Psoas muscle (tissue), 7 donors: ENCODE measurements at regions not wholly inside any gene's neighbourhood (a gene's known extent, or its start where the extent isn't known, plus 50 kb on each side); places are given as distances from the start of the nearest gene placed in this dataset.

Source experiments
- ATAC-seq, 4 donors: fragments of 200-7000 bp; cut with Tn5 transposase; one replicate each; pipeline ENCODE4 v1.9.1; 2020; ENCODE audit warnings: moderate library complexity in 3 of 4, mild to moderate bottlenecking in 2 of 4
- DNase-seq, 2 donors: peaks; one replicate each; pipeline ENCODE4 v3.0.0-alpha.2; 2020
- H3K27ac ChIP-seq: fragments of 200-600 bp; one replicate; pipeline ENCODE4 v1.8.0; 2022
- H3K27me3 ChIP-seq, 3 donors: fragments of 200-600 bp in 1 of 3; one replicate each; pipeline versions ENCODE4 v1.6.1 to v1.8.0; 2013 to 2022; ENCODE audit warnings: low read length in 2 of 3, mild to moderate bottlenecking in 2 of 3, moderate library complexity in 1 of 3; ENCODE audit not compliant: insufficient read depth in 3 of 3
- H3K36me3 ChIP-seq, 2 donors: fragments of 200-600 bp in 1 of 2; one replicate each; pipeline versions ENCODE4 v1.6.1 to v1.8.0; 2013 to 2022; ENCODE audit warnings: low read depth in 1 of 2, mild to moderate bottlenecking in 1 of 2, moderate library complexity in 1 of 2; ENCODE audit not compliant: insufficient read depth in 1 of 2
- H3K4me1 ChIP-seq: fragments of 200-600 bp; one replicate; pipeline ENCODE4 v1.8.0; 2022
- H3K4me3 ChIP-seq: fragments of 200-600 bp; one replicate; pipeline ENCODE4 v1.8.0; 2022; ENCODE audit warnings: mild to moderate bottlenecking
- H3K9me3 ChIP-seq: fragments of 200-600 bp; one replicate; pipeline ENCODE4 v1.8.0; 2022
- CTCF ChIP-seq: fragments of 200-600 bp; IDR thresholded peaks from one replicate; pipeline ENCODE4 v1.8.0; 2022; ENCODE audit warnings: antibody characterized with exemption
- WGBS, 3 donors: extraction: QIAGEN DNeasy Blood & Tissue Kit; methylation state at CpG; one replicate each; pipeline versions ENCODE4 v1.1.6 to v1.1.7; 2013; 5-methylcytosine and 5-hydroxymethylcytosine counted together
- intact Hi-C, 2 donors: fragments of 100-400 bp; cut with DNase I; formaldehyde crosslinking; loops; one replicate each; pipeline versions ENCODE4 v1.11.0 to v1.14.2; 2022
- donor health status: healthy with polysubstance abuse.
- donor health status: DM: no; HTN: no; CAD: no; lungs with moderate emphysema.
- donor health status: Bipolar disorder and iron deficiency.
- donor health status: healthy.
- donor health status: DM: yes; HTN: yes; CAD: no.
- donor health status: DM: no; HTN: no; CAD: no.
- donor health status: DM: yes; HTN: yes; CAD: no.

DNA sequence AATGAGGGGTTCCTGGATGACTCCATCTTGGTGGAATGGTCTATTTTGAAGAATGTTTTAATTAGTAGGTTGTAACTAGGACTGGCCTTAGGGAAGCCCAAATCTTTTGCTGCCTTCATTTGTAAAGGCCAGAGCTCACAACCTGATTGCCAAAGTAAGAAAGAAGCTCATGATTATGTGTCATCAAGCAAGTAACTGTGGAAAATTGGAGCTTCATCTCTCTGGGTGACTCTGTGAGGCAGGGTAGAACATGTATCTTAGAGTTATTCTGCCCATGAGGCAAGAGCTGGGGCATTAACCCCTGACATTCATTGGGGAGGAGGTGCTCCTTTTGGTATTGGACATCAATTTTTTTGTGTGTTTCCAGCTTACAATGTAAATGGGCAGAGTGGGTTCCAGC, 273.9 kb upstream of the JAG1 start:
- intact Hi-C loops, result no loop called here
- no peak overlapping the region for H3K4me3 ChIP-seq
- no peaks in the 10 kb centered on the region for H3K9me3 ChIP-seq
- no peaks in the 10 kb centered on the region for H3K36me3 ChIP-seq
- H3K4me1 ChIP-seq, result no peaks in the 10 kb centered on the region
- no peak for DNase-seq
- no peak overlapping the region for H3K27ac ChIP-seq
- ATAC-seq, result no peak
- TF ChIP-seq CTCF, result no peak
- H3K27me3 ChIP-seq, result no peaks in the 10 kb centered on the region

DNA sequence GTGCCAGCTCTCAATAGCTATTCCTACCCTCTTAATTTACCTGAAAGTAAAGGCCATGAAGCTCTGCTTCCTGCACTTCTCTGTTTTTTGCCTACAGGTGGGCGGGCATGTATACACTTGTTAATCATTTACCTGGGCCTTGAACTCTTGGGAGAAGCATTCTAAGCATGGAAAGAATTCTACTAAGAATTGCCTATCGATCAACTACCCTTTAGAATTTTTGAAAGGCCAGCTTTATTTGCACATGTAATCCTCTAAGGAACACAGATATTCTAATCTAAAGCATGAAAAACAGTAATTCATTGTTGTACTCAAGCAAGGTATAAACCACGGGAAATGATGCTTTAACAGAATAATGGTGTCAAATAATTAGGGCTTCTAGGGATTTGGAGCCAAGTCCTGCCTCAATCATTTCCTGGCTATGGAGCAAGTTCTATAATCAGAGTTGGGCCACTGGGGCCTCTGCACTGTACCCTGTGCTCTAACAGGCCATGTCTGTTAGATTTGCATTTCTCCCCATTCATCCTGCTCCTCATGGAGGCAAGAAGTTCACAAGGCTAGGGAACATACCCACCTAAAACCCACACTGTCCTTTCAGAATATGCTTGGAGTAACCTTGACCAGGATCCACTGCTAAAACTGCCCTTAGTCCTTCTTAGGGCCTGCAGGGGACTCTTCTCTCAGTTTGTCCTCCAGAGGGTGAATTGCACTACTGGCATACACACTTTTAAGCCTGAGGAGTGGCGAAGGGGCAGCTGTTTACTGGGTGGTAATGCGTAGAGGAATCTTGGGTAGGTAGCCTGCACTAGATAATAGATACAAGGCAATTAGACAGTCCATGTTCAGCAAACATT, 276.4 kb upstream of the JAG1 start:
- no peak for TF ChIP-seq CTCF
- DNase-seq, result no peak
- Histone ChIP-seq H3K4me1 (peaks cover 3% of the 10 kb centered on the region), H3K36me3 (no peaks in the 10 kb centered on the region), H3K9me3 (no peaks in the 10 kb centered on the region), H3K4me3 (no peak overlapping the region), H3K27me3 (no peaks in the 10 kb centered on the region), H3K27ac (no peak overlapping the region)
- intact Hi-C loops, result no loop called here
- ATAC-seq, result no peak
- WGBS, 3 donors, result 94 to 96% (median 95%) methylated on average over 5 of the region's 5 CpGs

DNA sequence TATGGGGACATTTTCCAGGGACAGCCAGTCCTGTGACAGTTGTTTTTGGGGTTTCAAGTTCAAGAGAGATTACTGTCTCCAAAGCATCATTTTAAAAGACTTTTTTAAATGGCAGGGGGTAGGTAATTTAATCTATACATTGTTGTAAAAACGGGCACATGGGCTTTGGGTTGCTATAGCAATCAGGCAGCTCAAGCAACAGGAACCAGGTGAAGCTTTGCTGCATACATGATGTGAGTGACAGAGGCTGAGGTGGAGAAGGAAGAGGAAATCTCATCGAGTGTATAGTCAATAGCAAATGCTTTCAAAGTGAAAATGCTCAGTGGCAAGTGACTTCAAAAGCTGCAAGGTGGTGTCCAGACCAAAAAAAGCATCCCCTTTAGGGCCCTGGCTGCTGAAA, 277.4 kb upstream of the JAG1 start:
- H3K36me3 ChIP-seq, result no peaks in the 10 kb centered on the region
- H3K27ac ChIP-seq, result no peak overlapping the region
- peaks cover 3% of the 10 kb centered on the region for H3K4me1 ChIP-seq
- no peak overlapping the region for H3K4me3 ChIP-seq
- DNase-seq (no peak), ATAC-seq (no peak)
- no peaks in the 10 kb centered on the region for H3K9me3 ChIP-seq
- no peaks in the 10 kb centered on the region for H3K27me3 ChIP-seq
- intact Hi-C loops, result no loop called here
- WGBS, 3 donors, result 20 to 38% (median 32%) methylated on average over 2 of the region's 2 CpGs
- no peak for TF ChIP-seq CTCF

DNA sequence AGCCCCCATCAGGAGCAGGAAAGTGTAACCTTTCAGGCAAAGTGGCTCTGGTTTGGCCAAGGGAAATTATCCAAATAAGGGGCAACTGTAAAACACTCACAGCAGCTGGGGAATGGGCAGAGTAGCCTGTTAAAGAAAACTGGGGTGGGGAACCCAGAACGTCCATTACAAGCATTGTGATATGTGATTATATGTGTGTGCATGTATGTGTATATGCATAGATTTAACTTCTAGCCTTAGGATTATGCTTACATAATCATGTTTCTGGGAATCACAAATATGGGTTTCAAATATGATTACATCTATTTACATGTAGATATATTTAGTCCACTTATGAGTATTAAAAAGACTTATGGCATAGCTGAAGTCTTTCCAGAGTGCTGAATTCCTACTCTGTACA, 278.1 kb upstream of the JAG1 start:
- 78 to 82% (median 79%) methylated on average over 1 of the region's 1 CpG for WGBS, 3 donors
- ATAC-seq, result no peak
- no peak for TF ChIP-seq CTCF

GRCh38 chr20:10953437-10953836, 279.6 kb upstream of the JAG1 start:
- no peak for ATAC-seq
- H3K27ac ChIP-seq, result no peak overlapping the region
- H3K36me3 ChIP-seq, result no peaks in the 10 kb centered on the region
- H3K4me1 ChIP-seq, result peaks cover 3% of the 10 kb centered on the region
- WGBS, 3 donors, result 88 to 96% (median 94%) methylated on average over 2 of the region's 2 CpGs
- no peak for DNase-seq
- H3K27me3 ChIP-seq, result no peaks in the 10 kb centered on the region
- intact Hi-C loops, result no loop called here
- no peaks in the 10 kb centered on the region for H3K9me3 ChIP-seq
- no peak overlapping the region for H3K4me3 ChIP-seq
- TF ChIP-seq CTCF, result no peak

More for the DNA sequence above, 278.1 kb upstream of the JAG1 start:
- Histone ChIP-seq H3K4me1 (peaks cover 3% of the 10 kb centered on the region), H3K9me3 (no peaks in the 10 kb centered on the region), H3K27me3 (no peaks in the 10 kb centered on the region), H3K27ac (no peak overlapping the region), H3K36me3 (no peaks in the 10 kb centered on the region), H3K4me3 (no peak overlapping the region)
- no peak for DNase-seq
- intact Hi-C loops, result no loop called here
